ENCODE measurements at regions not wholly inside any gene's neighbourhood (a gene's known extent, or its start where the extent isn't known, plus 50 kb on each side); places are given as distances from the start of the nearest gene placed in this dataset.

- TF ChIP-seq PRDM10 (IDR thresholded peaks at IDR 0.05; ENCODE audit: partially characterized antibody) (peak; percentile 48), MCM7 (IDR thresholded peaks at IDR 0.05) (no peak), CEBPG (CRISPR knock-in tag; IDR thresholded peaks at IDR 0.05) (peak; percentile 66), CEBPG (tag; conservative IDR thresholded peaks at IDR 0.05 in 1 of 2, IDR thresholded peaks at IDR 0.05 in 1 of 2) (no peak), JUND (IDR thresholded peaks at IDR 0.05; ENCODE audit: borderline replicate concordance, low read depth, low read length) (peak; percentile 92), JUND (tag; IDR thresholded peaks at IDR 0.05; ENCODE audit: borderline replicate concordance, low read depth, low read length) (peak; percentile 90; the same call in 2 of the 3 replicates), NR1H2 (CRISPR knock-in tag; IDR thresholded peaks at IDR 0.05) (no peak), POLR2AphosphoS5 (IDR thresholded peaks at IDR 0.05; ENCODE audit: control insufficient read depth, insufficient read depth, low read depth, low read length) (peak; percentile 27; the same call in 1 of the 2 replicates), SMAD4 (CRISPR knock-in tag; conservative IDR thresholded peaks at IDR 0.05) (0 out of 2 replicates have a peak, but pooled peaks have one; percentile 26), ZNF740 (CRISPR knock-in tag; IDR thresholded peaks at IDR 0.05) (peak; percentile 33; the same call in 1 of the 2 replicates), ZNF740 (tag; IDR thresholded peaks at IDR 0.05) (no peak), TEAD1 (CRISPR knock-in tag; IDR thresholded peaks at IDR 0.05) (peak; percentile 53 to 88; a peak in 2 of 4 replicates), POLR3G (IDR thresholded peaks at IDR 0.05; ENCODE audit: extremely low read depth, insufficient read length, insufficient replicate concordance) (no peak), MAFG (tag; conservative IDR thresholded peaks at IDR 0.05) (peak; percentile 64; the same call in 1 of the 2 replicates)
These were observed 55.5 kb upstream of the LOXL4 start (continued) for GRCh38 chr10:98323221-98324164.
